ENCODE measurements at regions not wholly inside any gene's neighbourhood (a gene's known extent, or its start where the extent isn't known, plus 50 kb on each side); places are given as distances from the start of the nearest gene placed in this dataset.
"Not testable (repeated sequence)": the region's sequence is repeated elsewhere in the genome, so short reads cannot be mapped to it uniquely, and the experiment has no call there.

GRCh38 chr21:38091061-38091460 lies 165.7 kb upstream of the KCNJ15 start:
- not testable (repeated sequence) for TF ChIP-seq CTCF (conservative IDR thresholded peaks at IDR 0.05; ENCODE audit: low read depth, low read length); POLR2A (IDR thresholded peaks at IDR 0.05; ENCODE audit: low read depth, low read length); CHD1 (IDR thresholded peaks at IDR 0.05; ENCODE audit: low read depth, low read length); MXI1 (IDR thresholded peaks at IDR 0.05; ENCODE audit: borderline replicate concordance, low read depth, low read length); MAFK (IDR thresholded peaks at IDR 0.05; ENCODE audit: low read depth, low read length); ELK1 (IDR thresholded peaks at IDR 0.05; ENCODE audit: borderline replicate concordance, low read depth, low read length); RCOR1 (IDR thresholded peaks at IDR 0.05; ENCODE audit: insufficient replicate concordance, low read length); FOS (IDR thresholded peaks at IDR 0.05; ENCODE audit: low read depth, low read length); BHLHE40 (IDR thresholded peaks at IDR 0.05; ENCODE audit: low read depth, low read length); MAZ (IDR thresholded peaks at IDR 0.05; ENCODE audit: borderline replicate concordance, low read depth, low read length); RFX5 (IDR thresholded peaks at IDR 0.05; ENCODE audit: low read depth, low read length); RAD21 (IDR thresholded peaks at IDR 0.05; ENCODE audit: low read length)
- TF ChIP-seq, protein P1, sequence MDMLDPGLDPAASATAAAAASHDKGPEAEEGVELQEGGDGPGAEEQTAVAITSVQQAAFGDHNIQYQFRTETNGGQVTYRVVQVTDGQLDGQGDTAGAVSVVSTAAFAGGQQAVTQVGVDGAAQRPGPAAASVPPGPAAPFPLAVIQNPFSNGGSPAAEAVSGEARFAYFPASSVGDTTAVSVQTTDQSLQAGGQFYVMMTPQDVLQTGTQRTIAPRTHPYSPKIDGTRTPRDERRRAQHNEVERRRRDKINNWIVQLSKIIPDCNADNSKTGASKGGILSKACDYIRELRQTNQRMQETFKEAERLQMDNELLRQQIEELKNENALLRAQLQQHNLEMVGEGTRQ (IDR thresholded peaks at IDR 0.05; ENCODE audit: low read depth, low read length) = not testable (repeated sequence)

Data from IMR-90 (cell line).